ENCODE measurements at regions not wholly inside any gene's neighbourhood (a gene's known extent, or its start where the extent isn't known, plus 50 kb on each side); places are given as distances from the start of the nearest gene placed in this dataset.

GRCh38 chr10:44199267-44199666, 185.6 kb downstream of the CXCL12 start:
- Histone ChIP-seq H3K79me1 (ENCODE audit: low read depth, low read length) (no peaks in the 10 kb centered on the region), H2BK20ac (ENCODE audit: low read length) (no peak overlapping the region), H3K4me1 (replicated peaks in 1 of 4; ENCODE audit: control insufficient read depth in 3 of 4, insufficient read depth in 4 of 4, low read length in 3 of 4) (no peaks in the 10 kb centered on the region), H4K5ac (ENCODE audit: insufficient read length, low read depth, low read length) (no peak overlapping the region), H2BK120ac (replicated peaks; ENCODE audit: low read depth, low read length) (no peak overlapping the region), H4K91ac (replicated peaks; ENCODE audit: insufficient read length, low read length) (no peak overlapping the region), H3K4me3 (ENCODE audit: extremely low read depth in 1 of 4, insufficient read depth in 2 of 4, low read depth in 3 of 4, low read length in 4 of 4) (no peak overlapping the region), H3K27ac (ENCODE audit: low read depth, low read length) (no peak overlapping the region), H3K27me3 (replicated peaks in 1 of 4; ENCODE audit: control insufficient read depth in 3 of 4, extremely low read depth in 1 of 4, insufficient read depth in 3 of 4, low read length in 3 of 4) (no peaks in the 10 kb centered on the region), H3K9ac (replicated peaks in 1 of 4; ENCODE audit: extremely low read depth in 1 of 4, low read depth in 3 of 4, low read length in 3 of 4) (no peak overlapping the region), H3K23me2 (ENCODE audit: low read depth, low read length) (no peaks in the 10 kb centered on the region), H3K23ac (ENCODE audit: insufficient read length) (no peak overlapping the region), H2AFZ (ENCODE audit: low read length) (no peak overlapping the region), H3K14ac (ENCODE audit: insufficient read length) (no peak overlapping the region), H3K9me3 (ENCODE audit: insufficient read depth in 2 of 2, low read depth in 1 of 2, low read length in 1 of 2) (no peaks in the 10 kb centered on the region), H4K8ac (ENCODE audit: extremely low read depth, insufficient read depth, low read length) (no peak overlapping the region), H3K4me2 (ENCODE audit: insufficient read depth in 1 of 2, low read depth in 2 of 2, low read length in 2 of 2) (no peak overlapping the region), H2BK15ac (ENCODE audit: low read length) (no peak overlapping the region), H2AK5ac (ENCODE audit: low read depth, low read length) (no peak overlapping the region), H2BK5ac (ENCODE audit: low read depth, low read length) (no peak overlapping the region), H3K18ac (ENCODE audit: extremely low read depth, low read length) (no peak overlapping the region), H3K4ac (replicated peaks; ENCODE audit: insufficient read length, low read depth, low read length) (no peak overlapping the region), H2BK12ac (ENCODE audit: low read depth, low read length) (no peak overlapping the region), H3K36me3 (ENCODE audit: control insufficient read depth in 2 of 4, insufficient read depth in 4 of 4, low read length in 3 of 4) (no peaks in the 10 kb centered on the region), H3K56ac (replicated peaks; ENCODE audit: insufficient read length, low read depth, low read length) (no peak overlapping the region), H3K79me2 (ENCODE audit: control insufficient read depth in 1 of 2, insufficient read depth in 2 of 2, low read length in 2 of 2) (no peaks in the 10 kb centered on the region), H4K20me1 (replicated peaks in 1 of 2; ENCODE audit: control insufficient read depth in 1 of 2, insufficient read depth in 2 of 2, low read length in 2 of 2) (no peaks in the 10 kb centered on the region)
- no peak for DNase-seq (ENCODE audit: low read depth in 1 of 2, low spot score in 2 of 2)
- TF ChIP-seq TEAD4 (IDR thresholded peaks at IDR 0.05; ENCODE audit: low read depth, low read length) (no peak), TBP (IDR thresholded peaks at IDR 0.05; ENCODE audit: low read depth, low read length) (no peak), MAX (IDR thresholded peaks at IDR 0.05) (no peak), NRF1 (IDR thresholded peaks at IDR 0.05; ENCODE audit: low read depth, low read length) (no peak), MAFK (IDR thresholded peaks at IDR 0.05; ENCODE audit: low read depth, low read length) (no peak), BACH1 (IDR thresholded peaks at IDR 0.05; ENCODE audit: low read length) (no peak), ATF2 (IDR thresholded peaks at IDR 0.05; ENCODE audit: low read length) (no peak), TCF12 (IDR thresholded peaks at IDR 0.05; ENCODE audit: low read depth, low read length) (no peak), ATF3 (IDR thresholded peaks at IDR 0.05; ENCODE audit: insufficient read depth, low read depth, low read length) (no peak)
- CTCF ChIA-PET (ENCODE audit: partially characterized antibody): interaction anchor here (0.9 to 1.5 kb wide), 2 partner anchors 159 to 529 kb away, joined by 3 read pairs; no protein-coding TSS in a partner anchor
- FAIRE-seq: no peak
- POLR2A ChIA-PET (ENCODE audit: partially characterized antibody): no interaction called here
- WGBS, 2 experiments (ENCODE audit: extremely low coverage in 1 of 2, insufficient coverage in 1 of 2, insufficient read length in 1 of 2, insufficient replicate concordance in 2 of 2, low coverage in 1 of 2, low lambda C conversion rate in 2 of 2, missing lambda C conversion rate in 1 of 2): 73% methylated on average over 3 of the region's 3 CpGs; no CpG with 5 or more reads in 1 of the 2 experiments

Data from H1 (cell line).